Erythroblast (primary cell): ENCODE measurements at regions not wholly inside any gene's neighbourhood (a gene's known extent, or its start where the extent isn't known, plus 50 kb on each side); places are given as distances from the start of the nearest gene placed in this dataset.

ENCODE experiments used
- GATA1 ChIP-seq: IDR thresholded peaks from 2 replicates; pipeline ENCODE4 v1.6.1; 2011; ENCODE audit warnings: low read depth, mild to moderate bottlenecking, control low read depth, low read length, moderate library complexity
- POLR2A ChIP-seq: IDR thresholded peaks from 2 replicates; pipeline ENCODE4 v1.6.1; 2011; ENCODE audit warnings: mild to moderate bottlenecking, low read length

DNA sequence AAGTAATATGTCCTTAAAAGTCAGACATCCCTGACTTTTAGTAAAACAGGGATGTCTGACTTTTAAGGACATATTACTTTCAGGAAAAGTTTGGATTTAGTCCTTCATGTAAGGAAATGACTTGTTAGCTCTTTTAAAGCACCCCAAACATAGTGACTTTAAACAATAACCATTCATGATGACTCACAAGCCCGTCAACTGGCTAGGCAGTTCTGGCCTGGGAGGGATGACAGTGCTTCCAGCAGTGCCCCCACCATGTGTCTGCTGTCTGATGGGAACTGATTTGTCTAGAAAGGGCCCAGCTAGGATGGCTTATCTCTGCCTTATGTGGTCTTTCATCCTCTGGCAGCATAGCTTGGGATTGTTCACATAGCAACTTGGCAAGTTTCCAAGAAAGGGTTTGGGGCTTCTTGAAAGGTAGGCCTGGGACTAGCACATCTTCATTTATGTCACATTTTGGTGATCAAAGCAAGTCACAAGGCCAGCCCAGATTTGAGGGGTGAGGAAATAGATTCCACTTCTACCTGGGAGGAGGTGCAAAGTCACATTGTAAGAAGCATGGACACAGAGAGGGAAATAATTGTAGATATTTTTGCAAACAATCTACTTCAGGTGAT lies 143.5 kb downstream of the C1orf94 start:
- no peak for TF ChIP-seq POLR2A
- TF ChIP-seq GATA1, result no peak
